GM12872 (cell line): ENCODE measurements at regions not wholly inside any gene's neighbourhood (a gene's known extent, or its start where the extent isn't known, plus 50 kb on each side); places are given as distances from the start of the nearest gene placed in this dataset.

ENCODE experiments used
- CTCF ChIP-seq: IDR thresholded peaks from 3 replicates; pipeline ENCODE4 v1.5.1; 2011; ENCODE audit warnings: low read depth, mild to moderate bottlenecking, low read length, moderate library complexity; ENCODE audit not compliant: insufficient read depth

- no peak for TF ChIP-seq CTCF
Measured at GRCh38 chr14:104395276-104395675, 184.3 kb upstream of the C14orf180 start.

- TF ChIP-seq CTCF: no peak
Measured at GRCh38 chr14:104395941-104396681, 183.5 kb upstream of the C14orf180 start.

GRCh38 chr14:104396682-104397470 is 182.7 kb upstream of the C14orf180 start:
- no peak for TF ChIP-seq CTCF

GRCh38 chr14:104397956-104398355 is 181.6 kb upstream of the C14orf180 start:
- TF ChIP-seq CTCF: no peak

- TF ChIP-seq CTCF: no peak
Measured at GRCh38 chr14:104398656-104399055, 180.9 kb upstream of the C14orf180 start.

GRCh38 chr14:104399432-104400155 is 180.0 kb upstream of the C14orf180 start:
- TF ChIP-seq CTCF: no peak

GRCh38 chr14:104400355-104400754 is 179.2 kb upstream of the C14orf180 start:
- TF ChIP-seq CTCF: no peak
